Endothelial cell of umbilical vein (primary cell): ENCODE measurements at regions not wholly inside any gene's neighbourhood (a gene's known extent, or its start where the extent isn't known, plus 50 kb on each side); places are given as distances from the start of the nearest gene placed in this dataset.

Experiments
- BruUV-seq: library from RNA; stranded (reverse); fragments of 400-500 nt; replicated peaks from 2 replicates; lab custom pipeline; 2021; lab: Mats Ljungman, UMichigan
- CTCF ChIA-PET: fragments of 300-600, 350-600 bp; sonication (Branson Sonifier 250); formaldehyde crosslinking; loops from one replicate; lab custom pipeline; 2021; ENCODE audit warnings: antibody characterized with exemption, inconsistent platforms; lab: Charles Lee
- POLR2A ChIA-PET: fragments of 300-600, 350-600 bp; sonication (Branson Sonifier 250); formaldehyde crosslinking; loops from one replicate; lab custom pipeline; 2021; ENCODE audit warnings: antibody characterized with exemption, inconsistent platforms; lab: Charles Lee
- DNase-seq: peaks from one replicate; pipeline ENCODE4 v3.0.0-alpha.2; 2011; ENCODE audit warnings: low read depth, low spot score
- FAIRE-seq: peaks from 2 replicates; lab custom pipeline; 2011; peaks lifted over from hg19 to GRCh38; lab: Jason Lieb, UNC
- H2AFZ ChIP-seq: 2 replicates; pipeline ENCODE4 v1.6.0; 2012; ENCODE audit warnings: low read depth, low read length, control low read depth, inconsistent platforms
- H3K27ac ChIP-seq: 2 replicates; pipeline ENCODE4 v1.5.1; 2011; ENCODE audit warnings: low read depth, mild to moderate bottlenecking, control low read depth, low read length, moderate library complexity; ENCODE audit not compliant: insufficient read depth
- H3K27me3 ChIP-seq, 2 experiments: 2 replicates each; pipeline versions ENCODE4 v1.6.0 to v1.6.1; 2011; ENCODE audit warnings: low read length in 2 of 2, mixed read lengths in 1 of 2; ENCODE audit not compliant: control insufficient read depth in 2 of 2, insufficient read depth in 2 of 2
- H3K36me3 ChIP-seq, 2 experiments: 2 replicates in 1 of 2; 3 replicates in 1 of 2; pipeline ENCODE4 v1.5.1; 2011; ENCODE audit warnings: low read length in 2 of 2, mild to moderate bottlenecking in 1 of 2, moderate library complexity in 1 of 2; ENCODE audit not compliant: control insufficient read depth in 2 of 2, insufficient read depth in 2 of 2; ENCODE audit errors: extremely low read depth in 1 of 2
- H3K4me1 ChIP-seq: 3 replicates; pipeline ENCODE4 v1.5.1; 2011; ENCODE audit warnings: mild to moderate bottlenecking, low read length; ENCODE audit not compliant: control insufficient read depth, insufficient read depth; ENCODE audit errors: extremely low read depth
- H3K4me2 ChIP-seq: 2 replicates; pipeline ENCODE4 v1.6.1; 2011; ENCODE audit warnings: low read length, control low read depth, mixed read lengths; ENCODE audit not compliant: insufficient read depth
- H3K4me3 ChIP-seq, 3 experiments: fragments of 200-600 bp in 1 of 3; sonication (generic), shearing (Covaris generic) in 1 of 3; replicated peaks in 1 of 3; 2 replicates each; pipeline ENCODE4 v1.5.1; 2011 to 2016; ENCODE audit warnings: control low read depth in 3 of 3, low read length in 3 of 3, mild to moderate bottlenecking in 2 of 3, inconsistent platforms in 1 of 3, low read depth in 1 of 3, moderate library complexity in 1 of 3; ENCODE audit not compliant: insufficient read depth in 1 of 3
- H3K79me2 ChIP-seq: 2 replicates; pipeline ENCODE4 v1.6.0; 2012; ENCODE audit warnings: low read length, inconsistent platforms; ENCODE audit not compliant: control insufficient read depth, insufficient read depth
- H3K9ac ChIP-seq: replicated peaks from 2 replicates; pipeline ENCODE3; 2011; ENCODE audit warnings: low read length, control low read depth; ENCODE audit not compliant: insufficient read depth; ENCODE audit errors: extremely low read depth
- H3K9me1 ChIP-seq: replicated peaks from 3 replicates; pipeline ENCODE4 v1.6.0; 2011; ENCODE audit warnings: mild to moderate bottlenecking, low read length; ENCODE audit not compliant: control insufficient read depth, insufficient read depth; ENCODE audit errors: extremely low read depth
- H3K9me3 ChIP-seq: replicated peaks from 2 replicates; pipeline ENCODE4 v1.5.1; 2012; ENCODE audit warnings: low read length, inconsistent platforms; ENCODE audit not compliant: control insufficient read depth, insufficient read depth
- H4K20me1 ChIP-seq: replicated peaks from 2 replicates; pipeline ENCODE3; 2011; ENCODE audit warnings: mild to moderate bottlenecking, low read length; ENCODE audit not compliant: control insufficient read depth, insufficient read depth; ENCODE audit errors: extremely low read depth
- EZH2 ChIP-seq: IDR thresholded peaks from 2 replicates; pipeline ENCODE4 v1.6.1; 2012; ENCODE audit warnings: borderline replicate concordance, low read depth, mild to moderate bottlenecking, moderate library complexity, low read length, inconsistent platforms; ENCODE audit not compliant: severe bottlenecking
- FOS ChIP-seq: IDR thresholded peaks from 2 replicates; pipeline ENCODE4 v1.6.1; 2011; ENCODE audit warnings: mild to moderate bottlenecking, low read length, moderate library complexity, borderline replicate concordance; ENCODE audit not compliant: insufficient read depth
- GATA2 ChIP-seq: IDR thresholded peaks from 2 replicates; pipeline ENCODE4 v1.7.0; 2011; ENCODE audit warnings: low read depth, mild to moderate bottlenecking, moderate library complexity, mixed read lengths, low read length; ENCODE audit not compliant: insufficient read length, insufficient read depth
- JUN ChIP-seq: IDR thresholded peaks from 2 replicates; pipeline ENCODE4 v1.6.1; 2011; ENCODE audit warnings: borderline replicate concordance, low read depth; ENCODE audit not compliant: insufficient read length, insufficient read depth
- MYC ChIP-seq: IDR thresholded peaks from one replicate; pipeline ENCODE4 v1.6.1; 2011; ENCODE audit warnings: mild to moderate bottlenecking, low read depth, low read length
- POLR2A ChIP-seq: IDR thresholded peaks from 2 replicates; pipeline ENCODE4 v1.6.1; 2012; ENCODE audit warnings: low read depth, mild to moderate bottlenecking, control low read depth, low read length
- POLR2AphosphoS5 ChIP-seq: IDR thresholded peaks from 2 replicates; pipeline ENCODE4 v1.6.1; 2012; ENCODE audit warnings: low read depth, mild to moderate bottlenecking, control low read depth, low read length, moderate library complexity; ENCODE audit not compliant: insufficient read depth
- dilution Hi-C: fragments of 300-500 bp; cut with MboI; formaldehyde crosslinking; loops from one replicate; pipeline ENCODE4 v1.15.0; 2019; ENCODE audit warnings: low sequenced_read_pairs; ENCODE audit not compliant: extremely low pct_ligation_motif_present
- intact Hi-C: fragments of 100-400 bp; cut with micrococcal nuclease; formaldehyde crosslinking; loops from one replicate; pipeline ENCODE4 v1.10.0; 2022
- TF ChIP-seq, protein P1 (sequence below), 2 donors: IDR thresholded peaks; 1 replicate in 1 of 2; 2 replicates in 1 of 2; pipeline ENCODE4 v1.5.1; 2011; ENCODE audit warnings: low read length in 2 of 2, mild to moderate bottlenecking in 2 of 2, moderate library complexity in 2 of 2, control low read depth in 1 of 2, inconsistent platforms in 1 of 2, low read depth in 1 of 2; ENCODE audit not compliant: insufficient read depth in 1 of 2; ENCODE audit errors: extremely low read depth in 1 of 2
- TF ChIP-seq, protein P2 (sequence below): IDR thresholded peaks from 2 replicates; pipeline ENCODE4 v1.6.1; 2011; ENCODE audit not compliant: insufficient read depth, insufficient read length

DNA sequence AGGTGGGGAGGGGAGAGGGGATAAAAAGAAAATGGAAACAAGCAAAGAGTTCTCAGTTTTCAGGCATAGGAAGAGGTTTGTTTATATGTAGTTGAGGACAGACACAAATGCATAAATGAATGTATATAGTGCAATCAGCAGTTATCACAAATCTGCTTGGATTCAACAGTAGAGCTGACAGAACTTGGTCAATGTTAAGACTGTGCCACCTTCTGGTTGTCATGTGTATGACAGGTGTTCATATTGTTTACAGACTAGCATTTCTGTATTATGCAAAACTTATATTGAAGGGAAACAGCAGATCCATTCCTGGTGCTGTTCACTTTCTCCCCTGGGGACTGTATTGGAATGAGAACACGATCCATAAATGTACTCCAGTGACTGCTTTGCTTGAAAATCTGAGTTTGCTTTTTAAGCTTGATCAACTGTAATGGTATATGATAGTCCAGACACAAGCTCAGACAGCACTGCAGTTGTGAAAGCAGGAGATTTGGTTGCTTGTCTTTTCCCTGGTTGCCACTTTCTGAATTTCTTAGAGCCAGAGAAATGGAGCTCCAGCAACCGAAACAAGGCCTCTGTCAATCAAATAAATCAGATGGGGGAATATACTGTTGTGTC lies 319.5 kb upstream of the OBI1 start:
- H2AFZ ChIP-seq = no peak overlapping the region
- FAIRE-seq (peak; percentile 86), DNase-seq (peak; percentile 70)
- H3K27me3 ChIP-seq = no peaks in the 10 kb centered on the region
- ChIA-PET CTCF (interaction anchor here (0.6 to 3.0 kb wide), 45 partner anchors 9 to 1205 kb away, joined by 3 to 244 read pairs (median 4); no protein-coding TSS in a partner anchor), POLR2A (no interaction called here)
- H3K9me3 ChIP-seq = no peaks in the 10 kb centered on the region
- H3K4me2 ChIP-seq = no peak overlapping the region
- BruUV-seq = no TSS peak
- no peaks in the 10 kb centered on the region for H3K9me1 ChIP-seq
- intact Hi-C loops (loop anchor here (1.0 to 10.0 kb wide), 6 partner anchors 414 to 1204 kb away; no protein-coding TSS in a partner anchor), dilution Hi-C loops (no loop called here)
- TF ChIP-seq, protein P1, sequence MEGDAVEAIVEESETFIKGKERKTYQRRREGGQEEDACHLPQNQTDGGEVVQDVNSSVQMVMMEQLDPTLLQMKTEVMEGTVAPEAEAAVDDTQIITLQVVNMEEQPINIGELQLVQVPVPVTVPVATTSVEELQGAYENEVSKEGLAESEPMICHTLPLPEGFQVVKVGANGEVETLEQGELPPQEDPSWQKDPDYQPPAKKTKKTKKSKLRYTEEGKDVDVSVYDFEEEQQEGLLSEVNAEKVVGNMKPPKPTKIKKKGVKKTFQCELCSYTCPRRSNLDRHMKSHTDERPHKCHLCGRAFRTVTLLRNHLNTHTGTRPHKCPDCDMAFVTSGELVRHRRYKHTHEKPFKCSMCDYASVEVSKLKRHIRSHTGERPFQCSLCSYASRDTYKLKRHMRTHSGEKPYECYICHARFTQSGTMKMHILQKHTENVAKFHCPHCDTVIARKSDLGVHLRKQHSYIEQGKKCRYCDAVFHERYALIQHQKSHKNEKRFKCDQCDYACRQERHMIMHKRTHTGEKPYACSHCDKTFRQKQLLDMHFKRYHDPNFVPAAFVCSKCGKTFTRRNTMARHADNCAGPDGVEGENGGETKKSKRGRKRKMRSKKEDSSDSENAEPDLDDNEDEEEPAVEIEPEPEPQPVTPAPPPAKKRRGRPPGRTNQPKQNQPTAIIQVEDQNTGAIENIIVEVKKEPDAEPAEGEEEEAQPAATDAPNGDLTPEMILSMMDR (IDR thresholded peaks at IDR 0.05; ENCODE audit: extremely low read depth in 1 of 2, insufficient read depth in 1 of 2, low read depth in 1 of 2, low read length in 2 of 2) = peak; percentile 43 to 59
- TF ChIP-seq GATA2 = no peak
- no peaks in the 10 kb centered on the region for H4K20me1 ChIP-seq
- H3K4me1 ChIP-seq = no peaks in the 10 kb centered on the region
- no peak overlapping the region for H3K9ac ChIP-seq
- H3K79me2 ChIP-seq = no peaks in the 10 kb centered on the region
- no peak overlapping the region for H3K27ac ChIP-seq
- no peaks in the 10 kb centered on the region for H3K36me3 ChIP-seq
- H3K4me3 ChIP-seq = no peak overlapping the region

DNA sequence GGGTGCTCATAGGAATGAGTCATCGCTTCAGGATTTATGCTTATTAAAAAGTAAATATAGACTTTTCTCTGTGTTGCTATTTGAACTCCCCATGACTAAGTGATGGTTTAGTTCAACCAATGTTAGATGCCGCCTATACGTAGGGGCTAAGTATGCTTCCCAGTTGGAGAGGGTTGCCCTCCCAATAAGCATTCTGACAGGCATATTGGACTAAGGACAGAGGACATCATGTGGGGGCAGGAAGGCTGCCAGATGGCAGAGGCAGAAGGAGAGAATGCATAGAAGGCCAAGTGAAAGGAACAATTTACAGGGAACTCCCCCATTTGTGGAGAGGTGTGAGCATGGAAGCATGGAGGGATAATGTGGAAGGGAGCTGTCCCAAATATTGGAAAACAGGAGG lies 318.4 kb upstream of the OBI1 start:
- FAIRE-seq (no peak), DNase-seq (no peak)
- no peak overlapping the region for H3K4me2 ChIP-seq
- no peak overlapping the region for H2AFZ ChIP-seq
- intact Hi-C loops (loop anchor here (5.0 to 10.0 kb wide), 3 partner anchors 415 to 1203 kb away; no protein-coding TSS in a partner anchor), dilution Hi-C loops (no loop called here)
- no peak overlapping the region for H3K27ac ChIP-seq
- ChIA-PET CTCF (interaction anchor here (1.4 to 3.0 kb wide), 4 partner anchors 736 to 846 kb away, joined by 5 to 244 read pairs (median 8); no protein-coding TSS in a partner anchor), POLR2A (no interaction called here)
- H3K79me2 ChIP-seq = no peaks in the 10 kb centered on the region
- H4K20me1 ChIP-seq = no peaks in the 10 kb centered on the region
- H3K36me3 ChIP-seq = no peaks in the 10 kb centered on the region
- H3K9me3 ChIP-seq = no peaks in the 10 kb centered on the region
- no peak overlapping the region for H3K4me3 ChIP-seq
- no peaks in the 10 kb centered on the region for H3K4me1 ChIP-seq
- TF ChIP-seq FOS (no peak), POLR2A (no peak), MYC (no peak), GATA2 (no peak), JUN (no peak), POLR2AphosphoS5 (no peak), EZH2 (no peak)
- TF ChIP-seq, protein P2, sequence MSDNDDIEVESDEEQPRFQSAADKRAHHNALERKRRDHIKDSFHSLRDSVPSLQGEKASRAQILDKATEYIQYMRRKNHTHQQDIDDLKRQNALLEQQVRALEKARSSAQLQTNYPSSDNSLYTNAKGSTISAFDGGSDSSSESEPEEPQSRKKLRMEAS = no peak
- TF ChIP-seq, protein P1 (IDR thresholded peaks at IDR 0.05; ENCODE audit: extremely low read depth in 1 of 2, insufficient read depth in 1 of 2, low read depth in 1 of 2, low read length in 2 of 2) = no peak
- no peaks in the 10 kb centered on the region for H3K27me3 ChIP-seq
- no peak overlapping the region for H3K9ac ChIP-seq
- BruUV-seq = no TSS peak
- H3K9me1 ChIP-seq = no peaks in the 10 kb centered on the region
